ENCODE measurements at regions not wholly inside any gene's neighbourhood (a gene's known extent, or its start where the extent isn't known, plus 50 kb on each side); places are given as distances from the start of the nearest gene placed in this dataset.

- TF ChIP-seq CTCF (IDR thresholded peaks at IDR 0.05; ENCODE audit: low read depth, low read length) (no peak), EZH2phosphoT487 (IDR thresholded peaks at IDR 0.05; ENCODE audit: low read depth) (no peak)
Observed at GRCh38 chr4:55284331-55284730, 61.7 kb upstream of the SRD5A3 start.

Measured in OCI-LY3 (cell line).